ENCODE measurements at regions not wholly inside any gene's neighbourhood (a gene's known extent, or its start where the extent isn't known, plus 50 kb on each side); places are given as distances from the start of the nearest gene placed in this dataset.

- TF ChIP-seq CTCF (IDR thresholded peaks at IDR 0.05) (no peak), POLR2A (IDR thresholded peaks at IDR 0.05) (no peak)
Observed at GRCh38 chr18:37948471-37948870, 382.9 kb upstream of the CELF4 start.

All from Peyer's patch (tissue), 4 donors.